ENCODE measurements at regions not wholly inside any gene's neighbourhood (a gene's known extent, or its start where the extent isn't known, plus 50 kb on each side); places are given as distances from the start of the nearest gene placed in this dataset.

- ChIA-PET CTCF (no interaction called here), RAD21 (ENCODE audit: low non-redundant PET in 1 of 2, low total read pairs in 2 of 2, uncharacterized antibody in 2 of 2, unreplicated experiment in 2 of 2) (no interaction called here), POLR2A (no interaction called here)
- BruUV-seq (replicated peaks) = no TSS peak
- DNase-seq (ENCODE audit: low read depth, low spot score) (no peak), ATAC-seq (no peak)
- no peaks in the 10 kb centered on the region for H3K27me3 ChIP-seq (ENCODE audit: insufficient read depth, low read length)
- H4K20me1 ChIP-seq (ENCODE audit: insufficient read depth) = no peaks in the 10 kb centered on the region
- no peak overlapping the region for H3K4me2 ChIP-seq (ENCODE audit: low read length)
- no peak overlapping the region for H3K9ac ChIP-seq (ENCODE audit: low read length)
- intact Hi-C loops (cut with micrococcal nuclease) = no loop called here
- no peaks in the 10 kb centered on the region for H3K79me2 ChIP-seq (ENCODE audit: insufficient read depth, low read length)
- no peaks in the 10 kb centered on the region for H3K36me3 ChIP-seq (ENCODE audit: control insufficient read depth in 1 of 2, insufficient read depth in 2 of 2, low read length in 2 of 2)
- H3K4me3 ChIP-seq (replicated peaks in 1 of 2; ENCODE audit: low read depth in 1 of 2, low read length in 2 of 2) = no peak overlapping the region
- no peaks in the 10 kb centered on the region for H3K9me2 ChIP-seq (ENCODE audit: insufficient read depth)
- TF ChIP-seq CEBPB (IDR thresholded peaks at IDR 0.05; ENCODE audit: low read depth) (no peak), CBX3 (IDR thresholded peaks at IDR 0.05; ENCODE audit: low read depth) (no peak), POLR2AphosphoS5 (IDR thresholded peaks at IDR 0.05; ENCODE audit: low read depth, low read length) (no peak), POLR2A (IDR thresholded peaks at IDR 0.05; ENCODE audit: borderline replicate concordance, extremely low read depth, insufficient read depth, insufficient read length) (no peak), RAD21 (IDR thresholded peaks at IDR 0.05; ENCODE audit: low read depth) (no peak), SIN3A (IDR thresholded peaks at IDR 0.05; ENCODE audit: low read depth) (no peak), TCF7L2 (IDR thresholded peaks at IDR 0.05; ENCODE audit: borderline replicate concordance, extremely low read depth, insufficient read depth, insufficient read length) (no peak), ZFX (IDR thresholded peaks at IDR 0.05) (no peak), ZNF274 (IDR thresholded peaks at IDR 0.05; ENCODE audit: low read depth, low read length) (no peak), CTCF (IDR thresholded peaks at IDR 0.05 in 2 of 3, conservative IDR thresholded peaks at IDR 0.05 in 1 of 3; ENCODE audit: borderline replicate concordance in 1 of 3, insufficient read depth in 1 of 3, low read depth in 2 of 3, low read length in 2 of 3) (no peak), EZH2 (IDR thresholded peaks at IDR 0.05) (no peak), JUND (IDR thresholded peaks at IDR 0.05) (no peak), SRF (IDR thresholded peaks at IDR 0.05; ENCODE audit: low read depth) (no peak), ZBTB33 (IDR thresholded peaks at IDR 0.05; ENCODE audit: extremely low read depth, insufficient replicate concordance, low read length) (no peak), ATF3 (IDR thresholded peaks at IDR 0.05) (no peak), EGR1 (IDR thresholded peaks at IDR 0.05; ENCODE audit: low read depth) (no peak), REST (IDR thresholded peaks at IDR 0.05; ENCODE audit: low read depth) (no peak), MAX (IDR thresholded peaks at IDR 0.05) (no peak)
- no peaks in the 10 kb centered on the region for H3K4me1 ChIP-seq (ENCODE audit: control insufficient read depth in 1 of 2, insufficient read depth in 2 of 2, low read length in 2 of 2)
- H3K27ac ChIP-seq (ENCODE audit: low read depth, low read length) = no peak overlapping the region
- no peaks in the 10 kb centered on the region for H3K9me3 ChIP-seq (ENCODE audit: control insufficient read depth in 1 of 2, insufficient read depth in 1 of 2, low read depth in 1 of 2, low read length in 2 of 2)
- no peak overlapping the region for H2AFZ ChIP-seq (ENCODE audit: low read depth, low read length, poor library complexity, severe bottlenecking)
These were observed 417.2 kb upstream of the KLHL29 start for GRCh38 chr2:22967756-22968155.
